ENCODE measurements at regions not wholly inside any gene's neighbourhood (a gene's known extent, or its start where the extent isn't known, plus 50 kb on each side); places are given as distances from the start of the nearest gene placed in this dataset.

GRCh38 chr11:91421641-91422040 lies 803.0 kb upstream of the FAT3 start:
- no peak overlapping the region for H3K4me3 ChIP-seq (ENCODE audit: low read length)
- no peak for TF ChIP-seq CTCF (conservative IDR thresholded peaks at IDR 0.05; ENCODE audit: low read depth, low read length)
- DNase-seq (ENCODE audit: low read depth), result no peak

- TF ChIP-seq CTCF (conservative IDR thresholded peaks at IDR 0.05; ENCODE audit: low read depth, low read length), result no peak
- H3K4me3 ChIP-seq (ENCODE audit: low read length), result no peak overlapping the region
- no peak for DNase-seq (ENCODE audit: low read depth)
Measured at GRCh38 chr11:91407842-91408241, 816.8 kb upstream of the FAT3 start.

GRCh38 chr11:91406009-91406408 lies 818.6 kb upstream of the FAT3 start:
- no peak for TF ChIP-seq CTCF (conservative IDR thresholded peaks at IDR 0.05; ENCODE audit: low read depth, low read length)
- no peak overlapping the region for H3K4me3 ChIP-seq (ENCODE audit: low read length)
- DNase-seq (ENCODE audit: low read depth), result no peak

DNA sequence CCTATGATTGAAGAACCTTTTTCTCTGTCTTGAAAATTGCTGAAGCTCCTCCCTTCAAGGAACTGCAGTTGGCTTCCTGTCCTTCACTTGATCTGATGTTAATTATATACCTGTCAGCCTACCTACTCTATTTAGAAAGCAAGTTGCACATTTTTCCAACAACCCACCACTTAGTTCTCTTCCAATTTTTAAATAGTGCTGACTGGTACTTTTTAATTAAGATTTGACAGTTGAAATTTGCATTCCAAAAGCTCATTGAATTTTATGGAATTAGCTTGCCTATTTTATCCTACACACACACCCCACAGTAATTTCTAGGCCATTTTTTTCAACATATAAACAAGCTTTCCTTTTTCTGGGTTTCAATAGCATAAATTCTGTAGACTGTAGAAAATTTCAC lies 820.3 kb upstream of the FAT3 start:
- no peak overlapping the region for H3K4me3 ChIP-seq (ENCODE audit: low read length)
- no peak for DNase-seq (ENCODE audit: low read depth)
- TF ChIP-seq CTCF (conservative IDR thresholded peaks at IDR 0.05; ENCODE audit: low read depth, low read length), result no peak

DNA sequence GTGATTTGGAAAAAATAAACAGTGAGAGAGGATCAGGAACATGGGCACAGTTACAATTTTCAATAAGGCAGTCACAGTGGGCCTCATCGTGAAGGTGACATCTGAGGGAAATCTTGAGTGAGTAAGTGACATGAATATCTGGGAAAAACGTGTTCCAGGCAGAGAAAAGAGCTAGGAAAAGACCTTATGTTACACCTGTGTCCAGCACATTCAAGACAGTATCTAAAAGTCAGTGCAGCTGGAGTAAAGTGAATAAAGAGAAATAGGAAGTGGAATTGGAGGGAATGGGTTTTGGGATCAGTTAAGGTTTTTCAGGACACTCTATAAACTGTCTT lies 827.5 kb upstream of the FAT3 start:
- no peak for DNase-seq (ENCODE audit: low read depth)
- no peak for TF ChIP-seq CTCF (conservative IDR thresholded peaks at IDR 0.05; ENCODE audit: low read depth, low read length)

GRCh38 chr11:91396236-91397133 lies 828.1 kb upstream of the FAT3 start:
- TF ChIP-seq CTCF (conservative IDR thresholded peaks at IDR 0.05; ENCODE audit: low read depth, low read length), result no peak
- DNase-seq (ENCODE audit: low read depth), result peak; percentile 34

More for the DNA sequence above, 827.5 kb upstream of the FAT3 start:
- no peak overlapping the region for H3K4me3 ChIP-seq (ENCODE audit: low read length)

More at GRCh38 chr11:91396236-91397133, 828.1 kb upstream of the FAT3 start:
- H3K4me3 ChIP-seq (ENCODE audit: low read length), result no peak overlapping the region

Data from retinal pigment epithelial cell (primary cell).